AG10803 (cell line): ENCODE measurements at regions not wholly inside any gene's neighbourhood (a gene's known extent, or its start where the extent isn't known, plus 50 kb on each side); places are given as distances from the start of the nearest gene placed in this dataset.

Source experiments
- DNase-seq: peaks from one replicate; pipeline ENCODE4 v3.0.0; 2010; ENCODE audit warnings: low read depth
- H3K4me3 ChIP-seq: 2 replicates; pipeline ENCODE4 v1.5.1; 2011; ENCODE audit warnings: mild to moderate bottlenecking, low read length, control low read depth
- TF ChIP-seq, protein P1 (sequence below): conservative IDR thresholded peaks from 2 replicates; pipeline ENCODE4 v1.5.1; 2011; ENCODE audit warnings: mild to moderate bottlenecking, low read length, control low read depth, inconsistent platforms

DNA sequence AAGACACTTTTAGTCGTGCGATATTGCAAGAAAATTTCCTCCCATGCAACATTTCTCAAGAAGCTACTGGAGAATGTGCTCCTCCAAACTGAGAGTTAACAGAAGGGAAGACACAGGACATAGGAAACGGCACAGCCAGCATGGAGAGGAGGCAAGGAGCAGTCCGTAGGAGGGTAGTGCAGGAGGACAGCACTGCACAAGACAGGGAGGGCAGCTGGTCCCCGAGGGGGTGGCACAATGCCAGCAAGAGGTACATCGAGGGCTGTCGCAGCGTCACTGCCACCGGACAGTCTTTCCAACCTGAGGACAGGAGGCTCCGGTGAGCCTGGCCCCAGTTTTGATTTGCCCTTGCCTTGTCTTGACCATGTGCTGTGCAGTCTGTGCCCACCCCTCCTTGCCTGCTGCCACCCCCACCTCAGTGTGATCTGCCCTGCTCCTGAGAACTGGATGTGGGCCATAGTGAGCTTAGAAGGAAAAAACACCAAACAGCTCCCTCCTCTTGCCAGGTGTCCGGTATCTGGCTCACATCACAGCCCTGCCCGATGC is 81.6 kb upstream of the LAPTM4A start:
- H3K4me3 ChIP-seq: no peak overlapping the region
- TF ChIP-seq, protein P1, sequence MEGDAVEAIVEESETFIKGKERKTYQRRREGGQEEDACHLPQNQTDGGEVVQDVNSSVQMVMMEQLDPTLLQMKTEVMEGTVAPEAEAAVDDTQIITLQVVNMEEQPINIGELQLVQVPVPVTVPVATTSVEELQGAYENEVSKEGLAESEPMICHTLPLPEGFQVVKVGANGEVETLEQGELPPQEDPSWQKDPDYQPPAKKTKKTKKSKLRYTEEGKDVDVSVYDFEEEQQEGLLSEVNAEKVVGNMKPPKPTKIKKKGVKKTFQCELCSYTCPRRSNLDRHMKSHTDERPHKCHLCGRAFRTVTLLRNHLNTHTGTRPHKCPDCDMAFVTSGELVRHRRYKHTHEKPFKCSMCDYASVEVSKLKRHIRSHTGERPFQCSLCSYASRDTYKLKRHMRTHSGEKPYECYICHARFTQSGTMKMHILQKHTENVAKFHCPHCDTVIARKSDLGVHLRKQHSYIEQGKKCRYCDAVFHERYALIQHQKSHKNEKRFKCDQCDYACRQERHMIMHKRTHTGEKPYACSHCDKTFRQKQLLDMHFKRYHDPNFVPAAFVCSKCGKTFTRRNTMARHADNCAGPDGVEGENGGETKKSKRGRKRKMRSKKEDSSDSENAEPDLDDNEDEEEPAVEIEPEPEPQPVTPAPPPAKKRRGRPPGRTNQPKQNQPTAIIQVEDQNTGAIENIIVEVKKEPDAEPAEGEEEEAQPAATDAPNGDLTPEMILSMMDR: no peak
- DNase-seq: no peak

DNA sequence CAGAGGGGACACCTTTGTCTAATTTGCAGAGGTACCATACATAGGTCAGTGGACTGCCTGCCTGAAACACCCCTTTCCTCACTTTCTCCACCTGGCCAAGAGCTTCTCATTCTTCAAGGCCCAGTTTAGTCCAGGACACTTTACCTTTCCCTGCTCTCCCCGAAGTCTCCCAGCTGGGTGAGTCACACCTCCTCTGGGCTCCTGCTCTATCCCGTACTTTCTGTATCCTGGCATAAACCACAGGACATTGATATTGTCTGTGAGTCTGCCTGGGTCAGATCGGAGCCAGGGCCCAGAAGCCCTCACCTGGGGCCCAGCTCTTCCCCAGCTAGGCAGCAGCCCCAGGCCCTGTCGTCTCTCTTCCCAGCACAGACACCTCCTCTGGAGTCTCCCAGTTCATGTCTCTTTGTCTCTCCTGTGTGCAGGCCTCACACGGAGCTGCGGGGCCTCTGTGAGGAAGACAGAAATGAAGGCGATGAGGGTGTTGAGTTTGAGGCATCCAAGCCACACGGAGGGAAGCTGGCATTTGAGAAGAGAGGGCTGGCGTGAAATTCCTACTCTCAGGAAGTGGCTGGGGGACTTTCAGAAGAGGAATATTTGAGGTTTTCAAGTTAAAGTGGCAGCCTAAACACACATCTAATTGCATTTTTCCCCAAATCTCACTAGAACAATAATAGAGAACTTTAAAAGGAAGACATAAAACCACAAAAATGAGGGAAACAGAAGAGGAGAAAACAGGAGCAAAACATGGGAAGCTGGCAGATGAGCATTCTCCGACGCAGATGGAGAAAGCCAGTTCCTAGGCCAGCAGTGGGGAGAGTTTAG is 79.6 kb upstream of the LAPTM4A start:
- TF ChIP-seq, protein P1: no peak
- no peak overlapping the region for H3K4me3 ChIP-seq
- DNase-seq: peak; percentile 85

DNA sequence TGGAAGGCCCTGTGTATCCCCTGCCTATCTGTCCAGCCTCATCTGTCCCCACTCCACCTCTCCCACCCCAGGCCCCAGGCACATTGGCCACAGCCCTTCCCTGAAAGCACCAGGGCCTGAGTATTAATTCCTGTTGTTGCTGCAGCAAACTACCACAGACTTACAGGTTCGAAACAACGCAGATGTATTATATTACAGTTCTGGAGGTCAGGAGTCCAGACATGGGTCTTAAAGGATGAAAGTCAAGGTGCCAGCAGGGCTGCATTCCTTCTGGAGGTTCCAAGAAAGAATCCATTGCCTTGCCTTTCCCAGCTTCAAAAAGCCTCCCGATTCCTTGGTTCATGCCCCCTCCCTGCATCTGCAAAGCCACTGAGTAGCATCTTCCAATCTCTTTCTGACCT is 78.7 kb upstream of the LAPTM4A start:
- H3K4me3 ChIP-seq: no peak overlapping the region
- TF ChIP-seq, protein P1: no peak
- DNase-seq: no peak

DNA sequence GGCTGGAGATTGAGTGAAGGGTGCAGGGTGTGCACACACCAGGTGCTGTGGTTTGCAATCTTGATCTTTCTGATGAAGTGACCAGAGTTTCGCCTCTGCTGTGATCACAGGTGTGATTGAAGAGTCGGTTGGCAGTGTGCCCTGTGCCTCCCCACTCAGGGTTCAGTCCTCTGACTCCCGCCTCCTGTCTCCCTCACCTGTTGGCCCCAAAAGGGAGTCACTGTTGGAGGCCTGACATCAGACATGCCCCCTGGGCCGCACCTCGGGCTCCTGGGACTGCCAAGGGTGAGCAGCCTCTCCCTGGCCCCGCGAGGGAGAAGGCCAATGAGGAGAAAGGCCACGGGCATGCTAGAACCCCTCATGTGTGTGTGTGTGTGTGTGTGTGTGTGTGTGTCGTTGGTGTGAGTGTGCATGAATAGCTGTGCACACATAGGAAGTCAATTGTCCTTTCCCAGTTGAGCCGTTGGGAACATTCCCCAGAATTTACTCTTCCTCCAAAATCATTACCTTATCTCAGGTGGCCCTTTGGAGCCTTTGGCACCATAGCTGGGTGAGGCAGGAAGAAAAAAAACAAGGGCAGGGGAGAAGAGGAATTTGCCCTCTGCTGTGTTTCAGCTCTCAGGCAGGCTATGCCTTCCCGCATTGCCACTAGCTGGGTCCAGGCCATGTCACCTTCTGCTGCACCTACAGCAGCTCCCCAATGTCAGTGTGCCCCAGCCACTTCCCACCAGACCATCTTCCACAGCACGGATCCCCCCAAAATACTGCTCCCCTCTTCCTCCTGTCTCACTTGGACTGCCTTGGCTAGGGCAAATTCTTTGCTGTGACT is 78.1 kb upstream of the LAPTM4A start:
- no peak for DNase-seq
- no peak overlapping the region for H3K4me3 ChIP-seq
- TF ChIP-seq, protein P1: no peak

DNA sequence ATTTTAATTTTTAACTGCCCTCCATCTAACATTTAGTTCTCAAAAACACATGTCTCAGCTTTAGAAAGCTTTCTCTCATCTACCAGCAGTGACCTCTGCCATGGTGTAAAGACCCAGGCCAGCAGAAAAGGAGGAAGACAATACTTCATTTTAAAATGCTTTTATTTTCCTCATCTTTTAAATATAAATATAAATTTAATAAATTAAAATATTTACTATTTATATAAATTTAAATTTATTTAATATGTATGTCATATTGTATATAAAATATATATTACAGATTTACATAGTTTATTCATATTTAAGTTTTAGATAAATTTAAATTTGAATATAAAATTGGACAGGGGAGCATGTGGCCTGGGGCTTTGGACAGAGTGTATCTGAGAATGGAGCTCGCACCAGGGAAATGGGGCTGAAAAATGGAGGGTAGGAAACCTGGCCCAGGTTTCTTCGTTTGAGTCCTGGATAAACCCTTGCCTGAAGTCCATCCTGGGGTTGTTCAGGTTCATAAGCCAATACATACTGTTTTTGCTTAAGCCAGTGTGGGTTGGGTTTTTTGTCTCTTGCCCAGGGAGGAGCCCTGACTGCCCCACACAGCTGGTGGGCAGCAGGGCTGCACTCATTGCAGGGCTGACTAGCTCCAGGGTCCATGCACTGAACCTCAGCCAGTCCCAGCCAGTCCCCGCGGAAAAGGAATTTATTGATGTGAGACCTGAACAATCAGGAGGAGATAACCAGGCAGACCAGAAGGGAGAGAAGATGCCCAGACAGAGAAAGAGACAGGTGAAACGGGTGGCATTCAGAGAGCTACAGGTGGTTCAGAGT is 77.3 kb upstream of the LAPTM4A start:
- H3K4me3 ChIP-seq: no peak overlapping the region
- TF ChIP-seq, protein P1: no peak
- DNase-seq: no peak

DNA sequence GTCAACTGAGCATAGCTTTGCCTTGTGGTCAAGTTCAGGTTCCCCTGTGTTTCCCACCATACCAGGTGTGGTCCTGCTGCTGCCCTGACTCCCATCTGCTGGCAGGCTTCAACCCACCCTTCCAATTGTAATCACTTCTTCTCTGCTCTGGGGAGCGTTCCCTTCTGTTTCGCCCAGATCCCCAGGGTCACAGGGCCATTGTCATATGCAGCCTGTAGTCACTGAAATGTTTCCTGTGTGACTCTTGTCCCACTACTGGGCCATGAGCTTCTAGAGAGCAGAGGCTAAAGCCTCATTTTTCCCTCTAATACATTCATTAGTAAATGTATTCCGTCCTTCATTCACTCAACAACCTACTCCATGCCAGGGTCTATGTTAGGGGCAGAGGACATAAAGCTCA is 75.0 kb upstream of the LAPTM4A start:
- no peak for DNase-seq
- TF ChIP-seq, protein P1: no peak
- no peak overlapping the region for H3K4me3 ChIP-seq
